ENCODE measurements at regions not wholly inside any gene's neighbourhood (a gene's known extent, or its start where the extent isn't known, plus 50 kb on each side); places are given as distances from the start of the nearest gene placed in this dataset.

GRCh38 chr10:121027371-121027770, 176.2 kb downstream of the WDR11 start:
- H3K4me3 ChIP-seq (ENCODE audit: low read depth, low read length): no peak overlapping the region
- TF ChIP-seq CTCF (IDR thresholded peaks at IDR 0.05; ENCODE audit: insufficient read depth, low read depth, low read length): no peak
- DNase-seq (ENCODE audit: low read depth): no peak

- H3K4me3 ChIP-seq (ENCODE audit: low read depth, low read length): no peak overlapping the region
- TF ChIP-seq CTCF (IDR thresholded peaks at IDR 0.05; ENCODE audit: insufficient read depth, low read depth, low read length): no peak
- DNase-seq (ENCODE audit: low read depth): no peak
Observed at GRCh38 chr10:121032460-121032859, 181.3 kb downstream of the WDR11 start.

- H3K4me3 ChIP-seq (ENCODE audit: low read depth, low read length): no peak overlapping the region
- DNase-seq (ENCODE audit: low read depth): no peak
- TF ChIP-seq CTCF (IDR thresholded peaks at IDR 0.05; ENCODE audit: insufficient read depth, low read depth, low read length): no peak
Observed at GRCh38 chr10:121033366-121033765, 182.2 kb downstream of the WDR11 start.

- no peak for DNase-seq (ENCODE audit: low read depth)
- no peak overlapping the region for H3K4me3 ChIP-seq (ENCODE audit: low read depth, low read length)
- no peak for TF ChIP-seq CTCF (IDR thresholded peaks at IDR 0.05; ENCODE audit: insufficient read depth, low read depth, low read length)
Observed at GRCh38 chr10:121036431-121036830, 185.3 kb downstream of the WDR11 start.

- DNase-seq (ENCODE audit: low read depth): no peak
- H3K4me3 ChIP-seq (ENCODE audit: low read depth, low read length): no peak overlapping the region
- TF ChIP-seq CTCF (IDR thresholded peaks at IDR 0.05; ENCODE audit: insufficient read depth, low read depth, low read length): no peak
Observed at GRCh38 chr10:121041499-121041898, 190.3 kb downstream of the WDR11 start.

GRCh38 chr10:121041906-121042305, 190.7 kb downstream of the WDR11 start:
- no peak overlapping the region for H3K4me3 ChIP-seq (ENCODE audit: low read depth, low read length)
- no peak for DNase-seq (ENCODE audit: low read depth)
- TF ChIP-seq CTCF (IDR thresholded peaks at IDR 0.05; ENCODE audit: insufficient read depth, low read depth, low read length): no peak

- no peak for DNase-seq (ENCODE audit: low read depth)
- no peak for TF ChIP-seq CTCF (IDR thresholded peaks at IDR 0.05; ENCODE audit: insufficient read depth, low read depth, low read length)
- no peak overlapping the region for H3K4me3 ChIP-seq (ENCODE audit: low read depth, low read length)
Observed at GRCh38 chr10:121042342-121042741, 191.2 kb downstream of the WDR11 start.
